ENCODE measurements at regions not wholly inside any gene's neighbourhood (a gene's known extent, or its start where the extent isn't known, plus 50 kb on each side); places are given as distances from the start of the nearest gene placed in this dataset.

GRCh38 chr15:66939016-66939415 lies 126.4 kb upstream of the SMAD3 start:
- POLR2A ChIA-PET, result no interaction called here
- Histone ChIP-seq H3K27ac (ENCODE audit: low read depth, low read length) (no peak overlapping the region), H3K4me2 (ENCODE audit: low read length) (no peak overlapping the region), H4K20me1 (ENCODE audit: insufficient read depth) (no peaks in the 10 kb centered on the region), H2AFZ (ENCODE audit: low read depth, low read length, poor library complexity, severe bottlenecking) (no peak overlapping the region), H3K9me2 (ENCODE audit: insufficient read depth) (no peaks in the 10 kb centered on the region), H3K9ac (ENCODE audit: low read length) (no peak overlapping the region), H3K4me3 (replicated peaks in 1 of 2; ENCODE audit: low read depth in 1 of 2, low read length in 2 of 2) (no peak overlapping the region), H3K79me2 (ENCODE audit: insufficient read depth, low read length) (no peaks in the 10 kb centered on the region), H3K9me3 (ENCODE audit: control insufficient read depth in 1 of 2, insufficient read depth in 1 of 2, low read depth in 1 of 2, low read length in 2 of 2) (peaks cover 0 to 13% of the 10 kb centered on the region in 2 experiments; a peak in 1 of 4 replicates), H3K36me3 (ENCODE audit: control insufficient read depth in 1 of 2, insufficient read depth in 2 of 2, low read length in 2 of 2) (no peaks in the 10 kb centered on the region), H3K27me3 (ENCODE audit: insufficient read depth, low read length) (no peaks in the 10 kb centered on the region), H3K4me1 (ENCODE audit: control insufficient read depth in 1 of 2, insufficient read depth in 2 of 2, low read length in 2 of 2) (peaks cover 2 to 10% of the 10 kb centered on the region in 2 experiments; a peak in 2 of 4 replicates)
- no TSS peak for BruUV-seq (replicated peaks)
- CTCF ChIA-PET, result no interaction called here
- TF ChIP-seq TCF7L2 (IDR thresholded peaks at IDR 0.05; ENCODE audit: borderline replicate concordance, extremely low read depth, insufficient read depth, insufficient read length), result no peak
- no peak for TF ChIP-seq POLR2AphosphoS5 (IDR thresholded peaks at IDR 0.05; ENCODE audit: low read depth, low read length)
- no peak for TF ChIP-seq ZFX (IDR thresholded peaks at IDR 0.05)
- no peak for TF ChIP-seq POLR2A (IDR thresholded peaks at IDR 0.05; ENCODE audit: borderline replicate concordance, extremely low read depth, insufficient read depth, insufficient read length)
- TF ChIP-seq SRF (IDR thresholded peaks at IDR 0.05; ENCODE audit: low read depth), result no peak
- TF ChIP-seq FOSL1 (IDR thresholded peaks at IDR 0.05; ENCODE audit: low read depth), result no peak
- TF ChIP-seq, protein P1, sequence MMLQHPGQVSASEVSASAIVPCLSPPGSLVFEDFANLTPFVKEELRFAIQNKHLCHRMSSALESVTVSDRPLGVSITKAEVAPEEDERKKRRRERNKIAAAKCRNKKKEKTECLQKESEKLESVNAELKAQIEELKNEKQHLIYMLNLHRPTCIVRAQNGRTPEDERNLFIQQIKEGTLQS (IDR thresholded peaks at IDR 0.05), result no peak
- TF ChIP-seq CBX3 (IDR thresholded peaks at IDR 0.05; ENCODE audit: low read depth), result no peak
- TF ChIP-seq MAX (IDR thresholded peaks at IDR 0.05), result no peak
- TF ChIP-seq SP1 (IDR thresholded peaks at IDR 0.05; ENCODE audit: low read depth), result no peak
- TF ChIP-seq ELF1 (IDR thresholded peaks at IDR 0.05; ENCODE audit: borderline replicate concordance, low read depth), result no peak
- TF ChIP-seq EGR1 (IDR thresholded peaks at IDR 0.05; ENCODE audit: low read depth), result no peak
- no peak for TF ChIP-seq EZH2phosphoT487 (IDR thresholded peaks at IDR 0.05; ENCODE audit: borderline replicate concordance)
- no peak for TF ChIP-seq ZBTB33 (IDR thresholded peaks at IDR 0.05; ENCODE audit: extremely low read depth, insufficient replicate concordance, low read length)
- TF ChIP-seq SIN3A (IDR thresholded peaks at IDR 0.05; ENCODE audit: low read depth), result no peak
- no peak for TF ChIP-seq RAD21 (IDR thresholded peaks at IDR 0.05; ENCODE audit: low read depth)
- no peak for TF ChIP-seq CEBPB (IDR thresholded peaks at IDR 0.05; ENCODE audit: low read depth)
- no peak for TF ChIP-seq YY1 (IDR thresholded peaks at IDR 0.05; ENCODE audit: extremely low read depth, insufficient replicate concordance, low read depth, low read length)
- no peak for TF ChIP-seq JUND (IDR thresholded peaks at IDR 0.05)
- RAD21 ChIA-PET (ENCODE audit: low non-redundant PET in 1 of 2, low total read pairs in 2 of 2, uncharacterized antibody in 2 of 2, unreplicated experiment in 2 of 2), result no interaction called here
- intact Hi-C loops (cut with micrococcal nuclease), result no loop called here
- no peak for ATAC-seq
- DNase-seq (ENCODE audit: low read depth, low spot score), result no peak
